Erythroblast (primary cell): ENCODE measurements at regions not wholly inside any gene's neighbourhood (a gene's known extent, or its start where the extent isn't known, plus 50 kb on each side); places are given as distances from the start of the nearest gene placed in this dataset.

Source experiments
- DNase-seq, 2 experiments: peaks; one replicate each; lab custom pipeline; 2025; lab: John Stamatoyannopoulos, UW
- GATA1 ChIP-seq: IDR thresholded peaks from 2 replicates; pipeline ENCODE4 v1.6.1; 2011; ENCODE audit warnings: low read depth, mild to moderate bottlenecking, control low read depth, low read length, moderate library complexity
- POLR2A ChIP-seq: IDR thresholded peaks from 2 replicates; pipeline ENCODE4 v1.6.1; 2011; ENCODE audit warnings: mild to moderate bottlenecking, low read length

DNA sequence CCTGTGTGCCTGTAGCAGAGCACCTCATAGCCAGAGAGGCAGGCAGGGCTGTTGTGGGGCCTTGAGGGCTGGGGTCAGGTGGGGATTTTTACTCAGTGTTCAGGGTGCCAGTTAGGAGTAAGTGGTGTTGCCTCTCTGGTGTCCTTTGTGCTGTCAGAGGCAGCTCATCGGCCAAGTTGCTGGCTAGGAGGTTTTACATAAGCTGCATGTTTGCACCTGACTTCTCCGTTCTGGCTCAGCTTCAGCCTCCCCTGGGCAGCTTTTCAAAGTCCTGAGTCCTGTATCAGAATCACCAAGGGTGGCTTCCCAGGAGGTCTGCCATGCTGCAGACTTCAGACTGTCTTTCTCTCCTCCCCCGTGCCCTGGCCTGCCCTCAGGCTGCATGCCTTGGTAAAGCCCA lies 242.6 kb upstream of the TPM1 start:
- TF ChIP-seq POLR2A (no peak), GATA1 (no peak)
- DNase-seq: no peak

DNA sequence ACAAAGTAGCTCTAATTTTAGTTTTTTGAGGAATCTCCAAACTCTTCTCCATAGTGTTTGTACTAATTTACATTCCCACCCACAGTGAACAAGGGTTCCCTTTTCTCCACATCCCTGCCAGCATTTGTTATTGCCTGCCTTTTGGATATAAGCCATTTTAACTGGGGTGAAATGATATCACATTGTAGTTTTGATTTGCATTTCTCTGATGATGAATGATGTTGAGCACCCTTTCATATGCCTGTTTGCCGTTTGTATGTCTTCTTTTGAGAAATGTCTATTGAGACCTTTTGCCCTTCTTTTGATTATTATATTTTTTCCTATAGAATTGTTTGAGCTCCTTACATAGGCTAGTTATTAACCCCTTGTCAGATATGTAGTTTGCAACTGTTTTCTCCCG lies 239.9 kb upstream of the TPM1 start:
- DNase-seq: no peak

DNA sequence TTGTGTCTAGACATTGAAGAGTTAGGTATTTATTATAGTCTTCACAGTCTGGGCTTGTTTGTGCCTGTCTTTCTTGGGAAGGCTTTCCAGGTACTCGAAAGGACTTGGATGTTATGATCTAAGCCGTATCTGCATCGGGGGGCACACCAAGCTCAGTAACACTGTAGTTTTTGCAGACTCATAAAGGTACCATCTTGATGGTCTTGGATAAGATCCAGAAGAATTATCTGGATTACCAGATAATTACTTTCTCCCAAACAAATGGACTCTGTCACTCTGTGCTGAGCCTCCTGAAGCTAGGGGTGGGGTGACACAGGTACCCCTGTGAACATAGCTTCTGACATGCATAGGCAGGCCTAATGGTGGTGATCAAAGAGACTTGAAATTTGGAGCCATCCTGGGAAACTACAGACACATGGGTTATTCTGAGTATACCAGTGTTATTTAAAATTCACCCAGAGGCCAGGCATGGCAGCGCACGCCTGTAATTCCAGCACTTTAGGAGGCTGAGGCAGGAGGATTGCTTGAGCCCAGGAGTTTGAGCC lies 238.6 kb upstream of the TPM1 start:
- TF ChIP-seq POLR2A: no peak
- TF ChIP-seq GATA1: no peak
- no peak for DNase-seq

More for the DNA sequence above, 239.9 kb upstream of the TPM1 start:
- TF ChIP-seq POLR2A (no peak), GATA1 (no peak)

DNA sequence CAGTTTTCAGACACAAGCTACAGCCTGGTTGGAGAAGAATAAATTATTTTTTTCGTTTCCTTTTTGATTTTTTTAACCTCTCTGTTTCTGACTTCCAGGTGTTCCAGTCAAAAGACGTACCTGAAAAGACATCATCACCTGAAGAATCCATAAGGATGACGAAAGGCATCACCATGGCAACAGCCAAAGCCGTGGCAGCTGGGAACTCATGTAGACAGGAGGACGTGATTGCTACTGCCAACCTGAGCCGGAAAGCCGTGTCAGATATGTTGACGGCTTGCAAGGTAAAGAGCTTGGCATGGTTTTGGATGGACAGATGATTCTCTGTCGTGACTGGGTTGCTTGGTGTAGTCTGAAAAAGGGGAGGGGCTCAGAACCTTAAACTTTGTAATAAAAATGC lies 237.0 kb upstream of the TPM1 start:
- TF ChIP-seq POLR2A (no peak), GATA1 (no peak)
- DNase-seq: no peak

DNA sequence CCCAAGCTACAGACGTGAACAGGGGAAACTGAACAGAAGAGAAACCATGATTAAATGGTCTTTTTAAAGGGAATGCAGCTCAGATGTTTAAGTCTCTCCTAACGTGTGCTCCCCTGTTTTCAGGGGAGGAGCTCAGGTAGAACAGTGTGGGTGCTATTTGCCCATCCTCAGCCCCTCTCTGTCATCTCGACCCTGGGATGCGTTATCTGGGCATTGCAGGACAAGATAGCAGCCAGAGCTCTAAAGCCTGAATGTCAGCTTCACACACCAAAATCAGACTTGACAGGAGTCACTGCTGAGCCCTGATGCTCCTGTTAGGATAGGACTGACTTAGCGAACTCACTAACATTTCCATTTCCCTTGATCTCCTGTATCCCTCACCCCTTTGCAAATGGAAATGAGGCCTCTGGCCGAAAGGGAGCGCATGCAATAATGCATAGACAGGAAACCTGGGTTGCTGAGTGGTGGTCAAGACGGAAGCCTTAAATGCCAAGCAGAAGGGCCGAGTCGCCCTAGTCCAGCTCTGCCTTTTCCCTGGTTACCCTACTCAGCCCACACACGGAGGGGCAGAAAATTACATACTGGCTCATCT lies 234.9 kb upstream of the TPM1 start:
- no peak for DNase-seq
- TF ChIP-seq POLR2A (no peak), GATA1 (no peak)

DNA sequence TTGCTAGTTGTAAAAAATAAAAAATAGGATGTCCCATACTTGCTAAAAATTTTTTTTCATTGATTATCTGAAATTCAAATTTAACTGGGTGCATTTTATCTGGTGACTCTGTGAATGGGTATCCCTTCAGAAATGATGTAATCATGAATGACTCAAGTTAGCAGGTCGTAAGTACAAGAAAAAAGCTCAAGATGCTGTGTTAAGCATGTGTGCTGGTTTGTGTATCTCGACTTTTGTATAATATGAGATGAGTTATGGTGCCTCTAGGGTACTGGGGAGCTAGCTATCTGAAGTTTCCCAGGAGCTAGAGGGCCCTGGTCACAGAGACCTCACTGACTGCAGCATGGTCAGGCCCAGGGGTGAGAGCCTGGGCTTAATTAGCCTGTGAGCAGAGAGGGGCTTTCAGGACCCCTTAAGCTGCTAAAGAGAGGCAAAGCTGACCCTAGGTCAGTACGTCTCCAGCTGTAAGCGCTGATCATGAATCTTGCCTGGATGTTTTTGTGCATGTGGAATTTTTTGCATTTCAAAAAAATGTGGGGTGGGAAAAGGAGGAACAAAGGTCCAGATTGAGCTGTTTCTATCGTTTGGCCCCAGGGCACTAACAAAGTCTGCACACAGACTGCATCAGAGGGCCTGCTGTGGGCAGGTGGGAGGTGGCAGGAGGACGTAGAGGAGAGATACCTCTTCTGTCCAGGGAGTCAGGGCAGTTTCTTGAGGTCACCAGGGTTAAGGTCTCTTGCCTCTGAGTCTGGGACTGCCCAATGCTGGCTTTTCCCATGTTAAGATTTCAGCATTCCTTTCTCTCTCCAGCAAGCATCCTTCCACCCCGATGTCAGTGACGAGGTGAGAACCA lies 233.2 kb upstream of the TPM1 start:
- DNase-seq: no peak

DNA sequence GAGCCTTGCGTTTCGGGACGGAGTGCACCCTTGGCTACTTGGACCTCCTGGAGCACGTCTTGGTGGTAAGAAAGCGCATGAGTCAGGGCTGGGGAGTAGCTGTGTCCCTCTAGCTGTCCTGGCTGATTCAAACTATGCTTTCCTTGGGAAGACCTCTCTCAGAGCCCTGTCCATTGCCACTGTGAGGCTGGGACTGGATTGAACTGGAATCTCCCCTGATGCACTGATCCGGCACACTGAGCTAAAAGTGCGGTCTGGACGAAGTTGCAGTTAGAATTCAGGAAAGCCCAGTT lies 232.6 kb upstream of the TPM1 start:
- DNase-seq: no peak
- TF ChIP-seq POLR2A (no peak), GATA1 (no peak)

More for the DNA sequence above, 233.2 kb upstream of the TPM1 start:
- TF ChIP-seq GATA1 (no peak), POLR2A (no peak)

DNA sequence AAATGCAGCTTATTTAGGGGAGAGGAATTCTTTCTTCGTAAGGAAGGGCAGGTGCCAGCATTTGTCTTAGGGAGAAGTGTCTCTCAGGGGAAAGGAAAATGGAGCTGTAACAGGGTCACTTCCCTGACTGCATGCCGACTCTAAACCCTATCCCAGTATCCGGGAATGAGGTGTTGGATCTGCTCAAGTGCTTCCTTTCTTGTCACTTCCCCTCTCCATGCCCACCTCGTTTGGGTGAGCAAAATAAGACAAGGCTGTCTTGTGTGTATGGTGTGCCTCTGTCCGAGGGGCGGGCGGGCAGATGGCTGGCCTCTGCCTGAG lies 230.1 kb upstream of the TPM1 start:
- no peak for TF ChIP-seq GATA1
- no peak for TF ChIP-seq POLR2A
- DNase-seq: no peak

DNA sequence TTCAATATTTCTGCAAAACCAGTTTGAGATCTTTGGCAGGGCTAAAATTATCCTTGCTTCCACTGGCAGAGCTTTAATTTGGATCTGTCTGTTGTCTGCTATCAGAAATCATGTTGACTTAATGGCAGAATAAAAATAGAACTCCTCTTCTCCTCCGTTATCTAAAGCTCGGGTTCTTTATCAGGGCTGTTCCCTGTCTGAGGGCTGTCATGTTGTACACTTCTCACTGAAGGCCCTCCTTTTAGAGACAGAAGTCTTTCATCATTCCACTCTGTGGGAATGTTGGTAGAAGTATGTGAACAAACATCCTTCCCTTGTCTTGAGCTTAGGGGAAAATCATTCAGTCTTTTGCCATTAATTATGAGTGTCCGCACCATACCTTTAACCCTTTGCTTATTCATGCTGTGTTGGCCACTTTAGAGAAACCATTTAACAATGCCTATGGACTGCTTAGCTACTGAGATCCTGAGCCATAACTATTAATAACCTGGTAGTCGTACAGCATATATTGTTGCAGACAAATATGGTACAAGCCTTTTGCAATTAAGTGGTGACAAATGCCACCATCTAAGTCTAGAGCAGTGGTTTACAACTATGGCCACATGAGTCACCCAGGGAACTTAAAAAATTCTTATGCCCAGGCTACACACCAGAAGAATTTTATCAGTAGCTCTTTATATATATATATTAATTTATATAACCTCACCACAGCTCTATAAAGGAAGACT lies 226.0 kb upstream of the TPM1 start:
- TF ChIP-seq POLR2A: no peak
- TF ChIP-seq GATA1: no peak
- DNase-seq: no peak

DNA sequence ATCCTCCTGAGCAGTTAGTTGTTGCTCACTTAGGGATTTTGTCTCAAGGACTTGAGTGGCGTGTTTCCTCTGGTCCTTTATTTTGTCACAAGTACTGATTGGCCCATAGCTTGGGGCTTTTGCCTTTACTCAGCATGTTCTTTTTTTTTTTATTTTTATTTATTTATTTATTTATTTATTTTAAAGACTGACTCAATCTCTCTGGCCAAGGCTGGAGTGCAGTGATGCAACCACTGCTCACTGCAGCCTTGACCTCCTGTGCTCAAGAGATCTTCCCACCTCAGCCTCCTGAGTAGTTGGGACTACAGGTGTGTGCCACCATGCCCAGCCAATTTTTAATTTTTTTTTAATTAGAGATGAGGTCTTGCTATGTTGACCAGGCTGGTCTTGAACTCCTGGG lies 223.9 kb upstream of the TPM1 start:
- no peak for DNase-seq
- TF ChIP-seq GATA1: no peak
- TF ChIP-seq POLR2A: no peak

DNA sequence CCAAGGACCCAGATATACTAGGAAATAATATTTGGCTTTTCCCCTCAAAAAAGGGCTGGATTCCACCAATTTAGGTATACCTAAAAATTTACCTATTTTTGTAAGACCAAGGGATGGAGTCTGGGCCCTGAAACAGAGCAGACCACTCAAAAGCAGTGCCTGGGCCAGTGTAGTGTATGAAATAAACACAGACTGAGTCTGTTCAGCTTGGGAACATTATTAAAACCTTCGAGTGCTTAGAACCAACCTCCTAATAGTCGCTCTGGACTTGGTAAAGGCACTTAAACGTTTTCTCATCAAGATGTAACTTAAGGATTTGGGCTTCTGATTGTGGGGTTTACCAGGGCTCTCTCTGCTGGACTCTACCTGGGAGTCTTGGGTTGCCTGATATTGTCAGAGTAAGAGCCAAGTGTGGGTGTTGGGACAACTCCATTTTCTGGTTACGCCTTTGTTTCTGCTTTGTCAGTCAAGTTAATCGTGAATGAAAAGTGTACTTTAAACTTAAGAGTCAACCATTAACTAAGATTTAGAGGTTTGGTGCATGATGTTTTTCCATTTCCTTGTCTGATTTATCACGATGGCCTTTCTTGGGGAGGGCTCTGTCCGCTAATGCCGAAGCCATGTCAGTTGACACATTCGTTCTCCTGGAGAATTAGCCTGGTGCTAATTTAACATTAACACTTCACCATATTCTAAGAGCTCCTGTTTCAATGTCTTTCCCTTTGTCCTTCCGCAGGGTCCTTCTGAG lies 221.0 kb upstream of the TPM1 start:
- no peak for TF ChIP-seq GATA1
- no peak for TF ChIP-seq POLR2A
- no peak for DNase-seq

DNA sequence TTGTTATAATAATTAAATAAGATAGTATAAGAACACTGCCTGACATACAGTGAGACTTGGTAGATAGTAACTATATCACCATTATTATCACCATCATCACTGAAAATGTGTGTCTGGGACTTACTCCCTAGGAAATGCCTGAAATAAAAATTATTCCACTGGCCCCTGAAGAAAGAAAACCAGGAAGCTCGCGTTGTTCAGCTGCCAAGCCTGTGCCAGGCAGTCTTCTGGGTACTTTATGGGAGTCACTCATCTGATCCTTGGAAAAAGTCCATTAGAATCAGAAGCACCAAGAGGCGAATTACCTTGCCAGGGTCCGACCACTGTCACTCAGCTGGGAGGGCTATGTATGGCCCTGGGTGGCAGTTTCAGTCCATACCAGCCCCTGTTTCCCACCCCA lies 220.3 kb upstream of the TPM1 start:
- DNase-seq: no peak

DNA sequence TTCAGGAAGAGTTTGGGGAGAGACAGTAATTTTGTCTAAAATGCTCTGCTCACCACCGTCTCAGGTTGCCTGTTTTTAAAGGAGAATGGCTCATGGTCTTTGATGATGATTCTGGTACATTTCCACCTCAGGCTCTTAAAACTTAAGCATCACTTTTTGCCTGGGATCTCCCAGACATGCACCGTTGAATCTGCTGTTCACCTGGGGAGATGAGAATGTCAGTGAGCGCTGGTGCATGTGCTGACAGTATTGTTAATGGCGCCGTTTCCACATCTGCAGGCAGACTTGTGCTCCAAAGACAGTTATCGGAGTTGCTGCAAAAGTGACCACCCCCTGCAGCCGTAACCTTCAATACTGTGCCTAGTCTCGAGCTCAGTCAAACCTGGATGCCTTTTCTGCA lies 219.0 kb upstream of the TPM1 start:
- no peak for TF ChIP-seq GATA1
- no peak for TF ChIP-seq POLR2A
- no peak for DNase-seq

More for the DNA sequence above, 220.3 kb upstream of the TPM1 start:
- no peak for TF ChIP-seq GATA1
- no peak for TF ChIP-seq POLR2A
